Right lobe of liver (tissue), 4 donors: ENCODE measurements at regions not wholly inside any gene's neighbourhood (a gene's known extent, or its start where the extent isn't known, plus 50 kb on each side); places are given as distances from the start of the nearest gene placed in this dataset.

Source experiments
- CTCF ChIP-seq, 4 donors: fragments of 200-600 bp in 3 of 4; fragments of 450-650 bp in 1 of 4; IDR thresholded peaks; one replicate each; pipeline versions ENCODE4 v1.5.1 to v1.8.0; 2016 to 2022; ENCODE audit warnings: antibody characterized with exemption in 4 of 4, mild to moderate bottlenecking in 2 of 4
- POLR2A ChIP-seq: fragments of 450-650 bp; IDR thresholded peaks from one replicate; pipeline ENCODE4 v1.6.1; 2017; ENCODE audit warnings: antibody characterized with exemption, mild to moderate bottlenecking
- donor health status: DM: no; HTN: no; CAD: no.
- donor health status: DM: no; HTN: no; CAD: no.
- donor health status: DM: no; HTN: yes; CAD: no.

GRCh38 chr3:33962396-33962795 is 164.0 kb downstream of the PDCD6IP start:
- TF ChIP-seq CTCF (IDR thresholded peaks at IDR 0.05) (no peak), POLR2A (no peak)
